ENCODE measurements at regions not wholly inside any gene's neighbourhood (a gene's known extent, or its start where the extent isn't known, plus 50 kb on each side); places are given as distances from the start of the nearest gene placed in this dataset.

DNA sequence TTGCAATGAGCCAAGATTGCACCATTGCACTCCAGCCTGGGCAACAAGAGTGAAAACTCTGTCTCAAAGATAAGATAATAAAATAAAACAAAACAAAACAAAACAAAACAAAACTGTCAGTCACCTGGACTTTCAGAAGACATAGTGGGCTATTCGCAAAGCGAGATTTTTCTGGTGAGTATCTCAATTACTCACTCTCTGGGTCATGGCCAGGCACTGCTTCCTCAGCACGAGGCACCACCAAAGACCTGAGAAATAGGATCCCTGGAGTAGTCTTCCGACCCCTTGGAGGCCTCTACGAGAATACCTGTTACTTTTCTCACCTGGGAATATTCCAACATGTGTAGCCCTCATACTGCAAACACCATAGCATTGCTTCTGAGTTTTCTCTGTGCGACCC, 201.7 kb upstream of the ZNF618 start:
- Histone ChIP-seq H3K27me3 (ENCODE audit: control insufficient read depth, insufficient read depth, low read length) (no peaks in the 10 kb centered on the region), H3K36me3 (ENCODE audit: control insufficient read depth, insufficient read depth, low read length) (no peaks in the 10 kb centered on the region), H3K4me3 (ENCODE audit: low read depth, low read length) (no peak overlapping the region)
- TF ChIP-seq, protein P1, sequence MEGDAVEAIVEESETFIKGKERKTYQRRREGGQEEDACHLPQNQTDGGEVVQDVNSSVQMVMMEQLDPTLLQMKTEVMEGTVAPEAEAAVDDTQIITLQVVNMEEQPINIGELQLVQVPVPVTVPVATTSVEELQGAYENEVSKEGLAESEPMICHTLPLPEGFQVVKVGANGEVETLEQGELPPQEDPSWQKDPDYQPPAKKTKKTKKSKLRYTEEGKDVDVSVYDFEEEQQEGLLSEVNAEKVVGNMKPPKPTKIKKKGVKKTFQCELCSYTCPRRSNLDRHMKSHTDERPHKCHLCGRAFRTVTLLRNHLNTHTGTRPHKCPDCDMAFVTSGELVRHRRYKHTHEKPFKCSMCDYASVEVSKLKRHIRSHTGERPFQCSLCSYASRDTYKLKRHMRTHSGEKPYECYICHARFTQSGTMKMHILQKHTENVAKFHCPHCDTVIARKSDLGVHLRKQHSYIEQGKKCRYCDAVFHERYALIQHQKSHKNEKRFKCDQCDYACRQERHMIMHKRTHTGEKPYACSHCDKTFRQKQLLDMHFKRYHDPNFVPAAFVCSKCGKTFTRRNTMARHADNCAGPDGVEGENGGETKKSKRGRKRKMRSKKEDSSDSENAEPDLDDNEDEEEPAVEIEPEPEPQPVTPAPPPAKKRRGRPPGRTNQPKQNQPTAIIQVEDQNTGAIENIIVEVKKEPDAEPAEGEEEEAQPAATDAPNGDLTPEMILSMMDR (IDR thresholded peaks at IDR 0.05; ENCODE audit: insufficient read depth, low read depth, low read length) = no peak
- ChIA-PET CTCF (interaction anchor here (0.5 to 3.3 kb wide), 5 partner anchors 8 to 202 kb away, joined by 3 to 18 read pairs (median 4); no protein-coding TSS in a partner anchor), POLR2A (no interaction called here)
- no peak for DNase-seq (ENCODE audit: low read depth)

GRCh38 chr9:113675475-113675941, 200.6 kb upstream of the ZNF618 start:
- no peaks in the 10 kb centered on the region for H3K27me3 ChIP-seq (ENCODE audit: control insufficient read depth, insufficient read depth, low read length)
- TF ChIP-seq, protein P1 (IDR thresholded peaks at IDR 0.05; ENCODE audit: insufficient read depth, low read depth, low read length) = 0 out of 2 replicates have a peak, but pooled peaks have one; percentile 16
- DNase-seq (ENCODE audit: low read depth) = peak; percentile 97
- ChIA-PET CTCF (interaction anchor here (0.6 to 1.8 kb wide), 9 partner anchors 9 to 317 kb away, joined by 3 to 8 read pairs (median 4); no protein-coding TSS in a partner anchor), POLR2A (interaction anchor here (0.6 kb wide), 1 partner anchor 82 kb away, joined by 4 read pairs; no protein-coding TSS in a partner anchor)
- no peak overlapping the region for H3K4me3 ChIP-seq (ENCODE audit: low read depth, low read length)
- no peaks in the 10 kb centered on the region for H3K36me3 ChIP-seq (ENCODE audit: control insufficient read depth, insufficient read depth, low read length)

DNA sequence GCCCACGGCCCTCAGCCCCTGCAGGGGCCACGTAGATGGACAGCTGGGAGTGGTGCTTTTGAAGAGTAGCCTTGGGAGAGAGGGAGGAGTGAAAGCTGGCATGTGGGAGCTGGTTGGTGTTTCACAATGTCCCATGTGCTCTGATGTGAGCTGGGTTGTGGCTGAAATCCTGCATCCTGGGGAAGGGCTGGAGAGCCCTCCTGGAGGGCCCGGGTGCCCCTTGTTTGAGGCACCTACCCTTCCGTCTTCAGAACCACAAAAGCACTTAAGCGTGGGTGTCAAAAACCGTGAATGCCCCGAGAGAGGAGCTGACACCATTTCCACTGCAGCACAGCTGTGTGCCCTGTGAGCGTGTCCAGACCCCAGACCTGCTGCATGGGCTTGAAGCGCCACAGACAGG, 199.1 kb upstream of the ZNF618 start:
- no peak overlapping the region for H3K4me3 ChIP-seq (ENCODE audit: low read depth, low read length)
- TF ChIP-seq, protein P1 (IDR thresholded peaks at IDR 0.05; ENCODE audit: insufficient read depth, low read depth, low read length) = no peak
- no peaks in the 10 kb centered on the region for H3K36me3 ChIP-seq (ENCODE audit: control insufficient read depth, insufficient read depth, low read length)
- no peak for DNase-seq (ENCODE audit: low read depth)
- CTCF ChIA-PET = interaction anchor here (0.6 kb wide), 1 partner anchor 21 kb away, joined by 3 read pairs; no protein-coding TSS in a partner anchor
- POLR2A ChIA-PET = no interaction called here
- H3K27me3 ChIP-seq (ENCODE audit: control insufficient read depth, insufficient read depth, low read length) = no peaks in the 10 kb centered on the region

- Histone ChIP-seq H3K4me3 (ENCODE audit: low read depth, low read length) (no peak overlapping the region), H3K36me3 (ENCODE audit: control insufficient read depth, insufficient read depth, low read length) (no peaks in the 10 kb centered on the region), H3K27me3 (ENCODE audit: control insufficient read depth, insufficient read depth, low read length) (no peaks in the 10 kb centered on the region)
- CTCF ChIA-PET = no interaction called here
- TF ChIP-seq, protein P1 (IDR thresholded peaks at IDR 0.05; ENCODE audit: insufficient read depth, low read depth, low read length) = no peak
- DNase-seq (ENCODE audit: low read depth) = no peak
- POLR2A ChIA-PET = no interaction called here
Observed at GRCh38 chr9:113677569-113677968, 198.5 kb upstream of the ZNF618 start.

- CTCF ChIA-PET = no interaction called here
- POLR2A ChIA-PET = no interaction called here
- DNase-seq (ENCODE audit: low read depth) = no peak
Observed at GRCh38 chr9:113678119-113678858, 197.8 kb upstream of the ZNF618 start.

More at GRCh38 chr9:113678119-113678858, 197.8 kb upstream of the ZNF618 start:
- TF ChIP-seq, protein P1 (IDR thresholded peaks at IDR 0.05; ENCODE audit: insufficient read depth, low read depth, low read length) = no peak
- H3K36me3 ChIP-seq (ENCODE audit: control insufficient read depth, insufficient read depth, low read length) = no peaks in the 10 kb centered on the region
- no peaks in the 10 kb centered on the region for H3K27me3 ChIP-seq (ENCODE audit: control insufficient read depth, insufficient read depth, low read length)
- no peak overlapping the region for H3K4me3 ChIP-seq (ENCODE audit: low read depth, low read length)

Data from BJ (cell line).